ENCODE measurements at regions not wholly inside any gene's neighbourhood (a gene's known extent, or its start where the extent isn't known, plus 50 kb on each side); places are given as distances from the start of the nearest gene placed in this dataset.

- DNase-seq (ENCODE audit: low spot score) = no peak
Measured at GRCh38 chr5:110112348-110112747, 422.6 kb downstream of the MAN2A1 start.

GRCh38 chr5:110115503-110115902 lies 425.8 kb downstream of the MAN2A1 start:
- DNase-seq (ENCODE audit: low spot score) = no peak

DNA sequence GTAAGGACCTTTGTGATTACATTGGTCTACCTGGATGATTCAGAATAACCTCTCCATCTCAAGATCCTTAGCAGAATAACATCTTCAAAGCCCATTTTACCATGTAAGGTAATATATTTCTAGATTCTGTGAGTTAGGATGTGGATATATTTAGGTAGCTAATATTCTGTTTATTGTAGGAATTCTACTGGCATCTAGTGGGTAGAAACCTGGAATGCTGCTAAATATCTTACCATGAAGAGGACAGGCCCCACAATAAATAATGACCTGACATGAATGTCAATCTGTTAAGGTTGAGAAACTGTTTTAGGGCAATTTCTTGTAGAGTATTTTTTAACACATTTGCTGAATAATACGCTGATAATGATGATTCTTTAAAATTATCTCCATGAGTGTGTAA lies 426.8 kb downstream of the MAN2A1 start:
- no peak for DNase-seq (ENCODE audit: low spot score)

GRCh38 chr5:110134963-110135935 lies 445.5 kb downstream of the MAN2A1 start:
- no peak for DNase-seq (ENCODE audit: low spot score)

- no peak for DNase-seq (ENCODE audit: low spot score)
Measured at GRCh38 chr5:110150199-110150598, 460.5 kb downstream of the MAN2A1 start.

- DNase-seq (ENCODE audit: low spot score) = no peak
Measured at GRCh38 chr5:110159202-110159601, 469.5 kb downstream of the MAN2A1 start.

GRCh38 chr5:110161162-110161561 lies 471.4 kb downstream of the MAN2A1 start:
- no peak for DNase-seq (ENCODE audit: low spot score)

GRCh38 chr5:110165366-110165765 lies 475.6 kb downstream of the MAN2A1 start:
- no peak for DNase-seq (ENCODE audit: low spot score)

DNA sequence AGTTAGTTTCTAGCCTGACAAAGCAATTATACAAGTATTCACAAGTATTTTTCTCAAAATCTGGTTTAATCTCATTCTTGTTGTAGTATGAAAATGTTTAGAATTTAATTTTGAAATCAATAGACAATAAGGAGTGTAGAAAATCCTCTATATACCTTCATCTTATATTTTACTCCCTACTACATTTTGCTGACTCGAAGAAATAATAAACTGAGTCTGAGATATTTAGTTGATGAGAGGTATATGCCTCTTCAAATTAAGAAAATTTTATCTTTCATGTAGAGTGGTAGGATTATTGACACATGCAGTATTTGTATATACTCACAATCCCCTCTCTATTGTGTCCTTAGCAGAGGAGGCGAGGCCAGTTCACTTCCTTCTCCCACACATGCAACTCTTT lies 477.7 kb downstream of the MAN2A1 start:
- DNase-seq (ENCODE audit: low spot score) = no peak

- DNase-seq (ENCODE audit: low spot score) = no peak
Measured at GRCh38 chr5:110169461-110169860, 479.7 kb downstream of the MAN2A1 start.

DNA sequence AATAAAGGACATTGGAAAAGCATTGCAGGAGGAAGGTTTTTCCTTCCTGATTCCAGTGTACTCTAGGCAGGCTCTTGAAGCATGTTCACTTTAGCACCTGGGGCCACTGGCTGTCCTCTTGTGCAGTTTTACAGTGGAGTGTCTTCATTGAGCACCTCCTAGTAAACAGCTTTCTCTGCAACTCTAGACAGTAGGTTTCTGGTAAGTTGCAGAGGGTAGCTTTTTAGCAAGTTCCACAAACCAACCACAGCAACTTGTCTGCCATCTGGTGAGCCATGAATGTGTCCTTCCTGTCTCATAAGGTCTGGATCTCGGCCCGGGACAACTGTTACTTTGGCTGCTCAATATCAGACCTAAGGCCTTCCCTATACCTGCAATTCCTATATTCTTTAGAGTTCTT lies 488.0 kb downstream of the MAN2A1 start:
- no peak for DNase-seq (ENCODE audit: low spot score)

DNA sequence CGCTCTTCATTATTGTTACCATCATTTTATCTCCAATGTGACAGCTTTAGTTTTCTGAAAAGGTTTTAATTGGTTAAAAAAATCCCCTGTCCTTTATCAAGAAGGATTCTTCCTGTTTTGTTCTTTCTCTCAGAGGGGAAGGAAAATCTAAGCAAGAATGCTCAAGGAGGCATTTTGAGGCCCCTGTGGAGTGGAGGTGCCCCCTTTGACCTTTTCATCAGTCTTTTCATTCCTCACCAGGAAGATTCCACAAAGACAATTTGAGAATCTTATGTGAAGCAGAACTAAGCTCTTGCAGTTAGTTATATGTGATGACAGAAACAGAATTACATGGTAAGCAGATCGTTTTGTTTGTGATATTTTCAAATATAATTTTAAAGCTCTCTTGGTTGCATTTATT lies 489.6 kb downstream of the MAN2A1 start:
- DNase-seq (ENCODE audit: low spot score) = no peak

GRCh38 chr5:110194191-110194590 lies 504.5 kb downstream of the MAN2A1 start:
- DNase-seq (ENCODE audit: low spot score) = no peak

DNA sequence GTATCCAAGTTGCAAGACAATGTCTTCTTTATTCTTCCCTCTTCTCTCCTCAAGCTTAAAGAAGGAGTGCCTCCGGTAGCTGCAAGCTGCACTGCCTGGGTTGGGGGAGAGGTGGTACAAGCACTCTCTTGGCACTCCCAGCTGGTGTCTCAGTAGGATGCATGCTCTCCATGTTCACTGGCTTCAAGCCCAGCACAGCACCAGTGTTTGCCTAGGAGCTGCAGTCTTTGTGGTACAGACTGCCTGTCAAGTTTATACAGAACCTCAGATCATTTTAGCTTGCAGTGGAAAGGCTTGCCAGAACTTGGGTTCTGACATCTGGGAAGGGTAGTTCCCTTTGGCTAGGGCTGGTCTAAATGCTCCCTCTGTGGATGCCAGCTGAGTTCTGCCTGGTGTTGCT lies 505.6 kb downstream of the MAN2A1 start:
- no peak for DNase-seq (ENCODE audit: low spot score)

DNA sequence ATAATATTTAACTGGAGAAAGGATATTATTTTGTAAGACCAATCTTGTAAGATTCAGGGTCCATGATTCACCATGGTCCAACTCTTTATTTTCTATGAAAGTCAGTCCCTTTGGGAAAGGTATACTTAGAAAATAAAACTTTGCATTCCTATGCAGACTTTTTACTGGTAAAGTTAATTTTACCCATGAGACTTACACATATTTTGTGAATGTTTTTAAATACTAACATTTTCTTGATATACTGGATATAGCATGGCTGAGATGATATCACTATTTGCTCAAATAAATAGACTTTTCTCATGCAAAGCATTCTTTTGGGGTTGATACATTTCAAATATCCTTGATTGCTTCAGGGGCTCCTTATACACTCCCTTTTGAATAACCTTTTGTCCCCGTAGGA lies 512.1 kb downstream of the MAN2A1 start:
- no peak for DNase-seq (ENCODE audit: low spot score)

DNA sequence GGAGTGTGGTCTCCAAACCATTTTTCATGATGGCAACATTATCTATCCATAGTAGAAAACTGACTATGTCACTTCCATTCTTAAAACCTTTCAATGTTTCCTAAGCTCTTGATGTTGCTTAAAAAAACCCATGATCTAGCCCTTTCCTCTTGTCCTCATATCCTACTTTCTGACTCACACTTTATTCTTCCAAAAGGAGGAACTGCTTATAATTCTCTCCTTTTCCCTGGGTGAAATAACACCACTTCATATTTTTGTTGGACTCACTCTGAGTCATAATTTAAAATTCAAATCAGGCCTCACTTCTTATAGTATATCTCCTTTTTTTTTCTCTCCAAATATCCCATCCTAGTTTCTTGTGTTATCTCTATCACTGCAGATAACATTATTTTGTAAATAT lies 513.9 kb downstream of the MAN2A1 start:
- no peak for DNase-seq (ENCODE audit: low spot score)

- DNase-seq (ENCODE audit: low spot score) = no peak
Measured at GRCh38 chr5:110209401-110209800, 517.1 kb downstream of the TMEM232 start.

GRCh38 chr5:110218981-110219380 lies 507.5 kb downstream of the TMEM232 start:
- DNase-seq (ENCODE audit: low spot score) = no peak

DNA sequence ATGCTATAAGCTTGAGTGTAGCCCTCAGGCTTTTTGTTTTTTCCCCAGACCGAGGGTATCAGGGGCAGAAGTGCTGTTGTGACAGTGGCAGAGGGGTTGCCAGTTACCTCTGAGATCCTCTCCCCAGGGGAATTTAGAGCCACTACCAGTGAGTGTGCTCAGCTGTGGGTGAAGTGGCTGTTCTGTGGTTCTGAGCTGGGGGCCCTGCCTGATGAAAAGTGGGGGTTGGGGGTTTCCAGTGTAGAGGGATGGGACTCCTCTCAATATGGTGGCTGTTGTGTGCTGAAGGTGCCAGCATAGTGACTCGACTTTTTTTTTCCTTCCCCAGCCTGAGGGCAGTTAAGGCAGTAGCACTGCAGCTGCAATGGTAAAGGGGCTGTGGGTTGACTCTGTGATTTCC lies 506.7 kb downstream of the TMEM232 start:
- DNase-seq (ENCODE audit: low spot score) = no peak

GRCh38 chr5:110221036-110221435 lies 505.4 kb downstream of the TMEM232 start:
- no peak for DNase-seq (ENCODE audit: low spot score)

- DNase-seq (ENCODE audit: low spot score) = no peak
Measured at GRCh38 chr5:110224050-110224449, 502.4 kb downstream of the TMEM232 start.

DNA sequence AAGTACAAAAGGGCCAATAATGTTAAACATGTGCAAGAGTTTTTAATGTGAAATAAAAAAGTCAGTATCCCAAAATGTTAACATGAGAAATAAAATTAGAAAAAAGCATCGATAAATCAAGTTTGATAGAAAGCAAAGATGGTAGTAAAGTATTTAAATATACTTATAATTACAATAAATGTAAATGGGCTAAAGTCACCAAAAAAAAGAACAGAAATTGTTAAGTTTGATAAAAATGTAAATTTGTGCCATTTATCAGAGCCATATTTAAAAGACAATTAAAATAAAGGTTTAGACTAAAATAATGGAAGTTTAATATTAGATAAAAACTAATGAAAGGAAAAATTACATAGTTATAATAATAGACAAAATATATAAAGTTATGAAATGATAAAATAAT lies 500.5 kb downstream of the TMEM232 start:
- no peak for DNase-seq (ENCODE audit: low spot score)

DNA sequence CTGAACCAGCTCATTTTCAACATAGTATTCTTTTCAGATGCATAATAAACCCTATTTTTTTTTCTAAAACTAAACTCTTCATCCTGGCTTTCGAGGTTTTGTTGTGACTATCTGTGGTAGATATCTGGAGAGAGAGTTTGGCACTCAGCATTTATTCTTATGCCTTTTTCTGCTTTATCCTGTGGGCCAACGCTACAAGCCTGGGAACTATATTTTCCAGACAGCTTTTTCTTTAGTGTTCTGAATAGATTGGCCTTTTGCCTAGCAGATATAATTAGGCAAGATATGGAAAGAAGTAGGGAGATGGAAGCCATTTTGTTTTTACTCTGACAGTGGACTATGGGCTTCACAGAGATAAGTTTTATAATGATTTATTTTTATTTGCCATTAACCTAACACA lies 486.7 kb downstream of the TMEM232 start:
- no peak for DNase-seq (ENCODE audit: low spot score)

DNA sequence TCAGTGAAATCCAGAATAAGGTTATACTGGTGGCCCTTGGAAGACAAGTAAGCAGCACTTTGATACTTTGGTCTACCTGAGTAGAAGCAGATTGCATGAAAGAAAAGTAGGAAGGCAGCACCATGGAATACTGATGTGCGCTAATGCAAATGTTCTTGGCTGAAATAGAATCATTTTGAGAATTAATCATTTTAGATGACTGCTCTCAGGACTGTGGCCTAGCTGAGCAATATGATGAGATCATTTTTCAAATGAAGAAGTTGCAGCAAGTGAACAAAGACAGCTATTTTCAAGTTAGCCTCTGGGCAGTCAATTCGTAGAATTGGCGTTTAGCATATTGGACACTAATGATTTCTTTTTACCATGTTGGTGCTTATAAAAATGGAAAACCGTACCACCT lies 483.5 kb downstream of the TMEM232 start:
- no peak for DNase-seq (ENCODE audit: low spot score)
